GM18870 (cell line): ENCODE measurements at regions not wholly inside any gene's neighbourhood (a gene's known extent, or its start where the extent isn't known, plus 50 kb on each side); places are given as distances from the start of the nearest gene placed in this dataset.
"Not testable (repeated sequence)": the region's sequence is repeated elsewhere in the genome, so short reads cannot be mapped to it uniquely, and the experiment has no call there.

Source experiments
- ATAC-seq: cut with Tn5 transposase; IDR thresholded peaks from one replicate; pipeline ENCODE4 v1.9.1; 2021; ENCODE audit warnings: moderate library complexity; ENCODE audit not compliant: unreplicated experiment

DNA sequence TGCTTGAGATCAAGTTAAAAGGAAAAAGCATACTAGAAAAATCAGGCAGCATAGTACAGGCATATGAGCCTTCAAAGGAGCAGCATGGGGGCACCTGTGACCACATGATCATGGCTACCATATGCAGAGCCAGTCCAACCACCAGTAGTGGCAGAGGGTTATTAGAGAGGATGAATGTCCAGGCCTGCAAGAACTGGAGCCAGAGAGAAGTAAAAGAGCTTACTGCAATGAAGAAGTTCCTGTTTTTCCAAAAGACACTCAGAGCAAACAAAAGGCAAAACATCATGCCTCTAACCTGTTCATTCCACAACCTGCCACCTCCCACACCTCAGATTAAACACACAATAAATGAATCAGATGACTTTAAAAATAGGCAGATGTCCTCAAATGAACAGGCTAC, 99.6 kb upstream of the NAMPT start:
- ATAC-seq = no peak

DNA sequence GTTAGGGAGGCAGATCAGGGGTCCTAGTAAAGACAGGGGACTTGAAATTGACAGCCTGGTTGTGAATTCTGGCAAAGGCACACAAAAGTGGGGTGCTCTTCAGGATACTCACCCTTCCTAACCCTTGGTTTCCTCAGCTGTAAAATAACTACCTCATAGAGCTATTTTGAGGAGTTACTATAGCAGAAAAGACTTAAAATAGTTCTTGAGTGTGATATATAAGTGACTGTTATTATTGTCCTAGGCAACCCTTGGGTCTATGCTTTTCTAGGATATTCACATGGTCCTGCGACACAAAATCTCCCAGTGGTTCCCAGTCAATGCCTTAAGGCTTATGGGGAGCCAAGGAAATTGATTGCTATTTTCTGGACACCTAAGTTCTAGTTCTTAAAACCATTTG, 98.1 kb upstream of the NAMPT start:
- no peak for ATAC-seq

DNA sequence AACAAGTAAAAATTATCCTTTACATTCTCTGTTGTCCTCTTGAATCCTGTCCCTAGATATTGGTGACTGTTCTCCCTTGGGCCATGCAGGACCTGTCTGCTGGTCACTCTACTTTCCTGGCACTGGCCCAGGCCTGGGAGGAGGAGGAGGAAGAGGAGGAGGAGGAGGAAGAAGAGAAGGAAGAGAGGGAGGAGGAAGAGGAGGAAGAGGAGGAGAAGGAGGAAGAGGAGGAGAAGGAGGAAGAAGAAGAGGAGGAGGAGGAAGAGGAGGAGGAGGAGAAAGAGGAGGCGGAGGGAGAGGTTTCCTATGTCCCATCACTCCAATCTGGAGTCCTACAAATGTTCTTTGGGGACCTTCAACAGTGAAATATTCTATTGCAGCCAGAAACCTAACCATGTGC, 97.3 kb upstream of the NAMPT start:
- no peak for ATAC-seq

DNA sequence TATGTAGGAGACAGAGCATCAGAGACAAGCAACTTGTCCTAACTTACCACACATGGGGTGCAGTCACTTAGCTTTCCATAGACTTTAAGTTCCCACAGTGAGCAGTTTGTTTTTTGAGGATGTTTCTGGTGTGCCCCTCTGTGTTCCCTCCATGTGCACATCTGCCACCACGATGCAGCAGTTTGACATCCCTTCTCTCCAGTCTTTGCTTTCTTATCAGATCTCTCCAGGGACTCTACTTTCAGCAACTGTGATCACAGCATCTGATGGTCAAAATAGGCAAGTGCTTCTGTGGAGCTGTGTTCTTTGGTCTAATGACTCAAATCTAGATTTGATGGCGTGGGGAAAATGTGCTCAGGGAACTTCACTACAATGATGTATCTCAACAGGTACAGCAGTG, 96.5 kb upstream of the NAMPT start:
- no peak for ATAC-seq

DNA sequence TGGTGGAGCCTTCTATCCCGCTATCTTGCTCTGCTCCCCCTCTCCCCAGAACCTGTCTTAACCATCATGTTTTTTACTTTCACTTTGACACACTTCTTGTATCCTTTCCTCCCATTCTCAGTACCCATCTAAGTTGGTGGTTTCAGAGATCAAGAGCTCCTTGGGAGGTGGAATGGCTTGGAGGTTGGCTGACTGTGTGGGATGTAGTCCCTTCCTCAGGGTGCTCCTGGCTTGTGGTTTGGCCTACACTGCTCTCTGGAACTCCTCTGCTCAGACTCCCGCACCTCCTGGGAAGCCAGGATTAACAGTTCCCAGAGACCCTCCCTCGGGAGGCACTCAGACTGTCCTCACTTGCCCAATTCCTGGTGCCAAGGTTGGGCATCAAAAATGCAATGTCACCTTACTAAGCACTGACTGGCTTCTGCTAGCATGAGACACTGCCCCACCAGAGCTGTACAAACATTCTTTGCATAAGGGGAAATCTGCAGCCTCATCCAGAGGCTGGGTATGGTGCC, 93.1 kb upstream of the NAMPT start:
- no peak for ATAC-seq

DNA sequence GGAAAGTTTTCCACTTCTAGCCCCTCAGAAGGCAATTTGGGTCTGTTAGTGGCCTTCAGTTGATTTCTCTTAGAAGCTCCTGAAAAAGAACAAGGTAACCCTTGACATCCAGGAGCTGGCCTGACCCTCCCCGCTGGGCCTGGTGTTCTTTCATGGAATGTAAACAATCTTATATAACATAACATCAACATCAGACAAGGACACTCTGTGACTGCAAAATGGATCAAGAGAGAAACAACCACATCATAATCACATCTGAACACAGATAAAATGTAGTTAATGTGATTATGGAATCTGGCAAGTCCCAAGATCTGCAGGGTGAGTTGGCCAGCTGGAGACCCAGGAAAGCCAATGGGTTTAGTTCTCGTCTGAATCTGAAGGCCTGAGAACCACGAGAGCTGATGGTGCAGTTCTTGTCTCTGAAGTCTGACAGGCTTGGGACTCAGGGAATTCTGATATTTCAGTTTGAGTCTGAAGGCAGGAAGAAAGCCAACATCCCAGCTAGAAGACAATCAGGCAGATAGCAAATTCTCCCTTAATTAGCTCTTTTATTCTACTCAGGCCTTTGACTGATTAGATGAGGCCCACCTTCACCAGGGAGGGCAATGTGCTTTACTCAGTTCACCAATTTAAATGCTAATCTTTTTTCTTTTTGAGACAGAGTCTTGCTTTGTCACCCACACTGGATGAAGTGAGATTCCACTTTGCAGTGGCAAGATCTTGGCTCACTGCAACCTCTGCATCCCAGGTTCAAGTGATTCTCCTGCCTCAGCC, 91.4 kb upstream of the NAMPT start:
- no peak for ATAC-seq

DNA sequence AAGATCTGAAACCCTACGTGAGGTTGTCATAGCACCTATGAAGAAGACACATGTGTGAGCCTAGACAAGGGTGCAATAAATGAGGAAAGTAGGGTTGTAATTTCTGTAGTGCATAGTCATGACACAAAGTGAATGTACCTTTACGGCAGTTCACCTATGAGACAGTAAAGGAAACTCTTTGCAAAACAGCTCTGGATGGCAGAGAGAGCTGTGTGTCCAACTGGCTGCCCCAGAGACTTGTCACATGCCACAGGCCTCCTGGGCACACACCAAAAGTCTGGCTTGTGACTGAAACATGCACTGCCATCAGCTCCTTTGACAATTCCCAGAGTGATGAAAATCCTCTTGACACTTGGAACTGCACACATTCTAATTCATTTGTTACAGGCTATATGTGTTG, 90.7 kb upstream of the NAMPT start:
- no peak for ATAC-seq

DNA sequence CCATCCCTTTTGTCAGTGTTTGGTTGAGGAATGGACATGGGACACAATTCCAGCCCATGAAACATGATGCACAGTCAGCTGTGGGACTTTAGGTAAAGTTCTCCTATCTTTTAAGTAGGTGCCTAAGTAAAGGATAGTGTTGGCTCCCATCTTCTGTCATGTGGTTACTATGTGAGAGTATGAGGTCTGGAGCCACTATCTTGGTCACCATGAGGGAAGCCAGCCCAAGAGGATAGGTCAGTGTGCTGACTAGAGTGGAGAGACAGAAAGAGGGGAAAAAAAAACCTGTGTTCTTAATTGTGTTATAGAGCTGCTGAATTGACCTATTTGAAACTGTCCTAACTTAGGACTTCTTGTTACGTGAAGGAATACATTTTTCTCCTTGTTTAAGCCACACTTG, 89.7 kb upstream of the NAMPT start:
- no peak for ATAC-seq

DNA sequence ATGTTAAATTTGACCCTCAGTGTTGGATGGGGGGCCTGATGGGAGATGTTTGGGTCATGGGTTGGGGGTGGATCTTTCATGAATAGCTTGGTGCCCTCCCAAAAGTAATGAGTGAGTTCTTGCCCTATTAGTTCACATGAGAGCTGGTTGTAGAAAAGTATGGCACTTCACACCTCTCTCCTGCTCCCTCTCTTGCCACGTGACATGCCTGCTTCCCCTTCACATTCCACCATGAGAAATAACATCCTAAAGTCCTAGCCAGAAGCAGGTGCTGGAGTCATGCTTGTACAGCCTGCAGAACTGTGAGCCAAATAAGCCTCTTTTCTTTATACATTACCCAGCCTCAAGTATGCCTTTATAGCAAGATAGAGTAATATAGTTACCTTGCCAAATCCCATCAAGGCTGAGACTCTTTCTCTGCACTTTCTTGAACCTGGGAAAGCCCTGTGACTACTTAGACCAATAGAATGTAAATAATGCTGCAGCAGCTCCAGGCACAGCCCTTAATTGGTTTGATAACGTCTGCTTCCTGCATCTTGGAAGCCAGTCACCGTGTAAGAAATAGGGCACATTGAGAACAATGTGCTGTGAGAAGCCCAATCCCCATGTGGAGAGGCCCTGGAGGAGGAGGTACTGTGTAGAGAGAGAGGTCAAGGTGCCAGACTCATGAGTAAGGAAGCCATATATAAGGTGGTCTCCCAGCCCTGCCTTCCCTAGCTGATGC, 88.0 kb upstream of the NAMPT start:
- ATAC-seq = no peak

DNA sequence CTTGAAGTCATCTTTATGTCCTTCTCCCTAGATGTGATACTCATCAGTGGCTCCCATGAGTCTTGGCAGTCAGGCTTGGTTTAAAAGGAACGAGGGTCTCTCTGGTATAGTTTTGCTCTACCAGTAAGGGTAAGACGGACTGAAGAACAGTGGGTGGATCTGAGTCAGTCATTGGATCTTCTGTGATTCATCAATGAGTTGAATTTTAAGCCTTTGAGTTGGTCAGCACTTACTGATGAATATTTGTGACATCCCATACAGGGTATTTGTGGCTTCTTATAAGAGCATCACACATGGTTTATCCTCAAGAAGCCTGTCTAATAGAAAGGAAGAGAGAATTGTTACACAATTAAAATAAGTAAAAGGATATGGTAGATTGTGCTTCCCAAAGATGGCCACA, 87.3 kb upstream of the NAMPT start:
- no peak for ATAC-seq

DNA sequence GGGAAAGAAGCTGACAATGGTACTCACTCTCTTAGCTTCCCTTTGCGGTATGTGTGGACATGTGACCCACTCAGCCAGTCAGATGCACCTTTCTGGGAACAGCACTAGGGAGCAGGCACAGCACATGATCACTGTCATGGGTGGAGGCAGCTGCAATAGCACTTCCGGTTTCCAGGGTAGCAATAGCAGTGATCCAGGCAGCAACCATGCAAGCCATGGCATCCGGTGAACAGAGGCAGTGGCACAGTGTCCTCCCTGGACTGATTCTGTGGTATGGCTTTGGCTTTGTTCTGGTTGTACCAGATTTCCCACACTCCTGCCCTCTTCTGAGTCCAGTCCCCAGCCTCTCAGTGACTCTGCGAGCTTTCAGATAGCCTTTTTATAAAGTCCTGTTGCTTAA, 86.8 kb upstream of the NAMPT start:
- no peak for ATAC-seq

DNA sequence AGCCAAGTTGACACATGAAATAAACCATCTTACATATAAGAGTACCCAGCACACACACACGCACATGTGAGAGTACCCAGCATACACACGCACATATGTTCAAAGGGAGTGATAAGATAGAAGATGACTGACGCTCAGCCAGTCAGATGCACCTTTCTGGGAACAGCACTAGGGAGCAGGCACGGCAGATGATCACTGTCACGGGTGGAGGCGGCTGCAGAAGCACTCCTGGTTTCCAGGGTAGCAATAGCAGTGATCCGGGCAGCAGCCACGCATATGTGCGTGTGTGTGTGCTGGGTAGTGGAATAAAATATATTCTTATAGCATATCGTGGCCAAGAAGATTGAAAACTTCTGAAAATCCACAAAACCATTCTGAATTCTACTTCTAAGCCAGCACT, 85.8 kb upstream of the NAMPT start:
- ATAC-seq = no peak

DNA sequence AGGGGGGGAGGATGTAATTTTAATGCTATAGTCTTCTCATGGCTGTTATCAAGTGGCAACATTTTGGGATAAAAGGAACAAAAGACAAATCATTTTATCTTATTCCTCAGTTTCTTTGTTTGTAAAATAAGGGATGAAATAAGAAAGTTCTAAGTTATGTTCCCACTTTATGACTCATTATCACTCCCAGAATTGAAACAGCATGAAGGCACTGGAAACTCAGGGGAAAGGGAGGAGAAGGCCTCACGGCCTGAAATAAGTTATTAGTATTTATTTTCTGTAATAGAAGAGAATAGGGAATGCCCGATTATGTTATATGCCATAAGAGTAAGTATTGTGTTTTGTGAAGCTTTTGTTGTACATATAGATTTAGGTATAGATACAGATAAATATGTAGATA, 85.0 kb upstream of the NAMPT start:
- ATAC-seq = no peak

DNA sequence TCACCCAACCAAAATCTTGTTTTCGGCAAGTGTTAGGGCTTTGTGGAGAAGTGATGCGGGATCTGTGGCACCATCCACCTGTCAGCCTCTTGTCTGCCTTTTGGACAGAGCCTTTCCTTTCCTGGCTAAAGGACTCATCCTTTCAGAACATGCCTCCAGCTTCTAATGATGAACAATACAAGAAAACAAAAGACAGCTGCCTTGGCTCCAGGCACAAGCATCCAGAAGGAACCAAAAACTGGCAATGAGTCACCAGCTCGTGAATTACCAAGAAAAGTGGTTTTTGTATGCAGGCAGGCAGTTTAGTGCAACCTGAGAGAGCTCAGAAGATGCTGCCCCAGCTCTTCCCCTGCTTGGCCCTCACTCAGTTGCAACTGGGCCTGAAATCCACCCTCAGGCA, 84.6 kb upstream of the NAMPT start:
- no peak for ATAC-seq

DNA sequence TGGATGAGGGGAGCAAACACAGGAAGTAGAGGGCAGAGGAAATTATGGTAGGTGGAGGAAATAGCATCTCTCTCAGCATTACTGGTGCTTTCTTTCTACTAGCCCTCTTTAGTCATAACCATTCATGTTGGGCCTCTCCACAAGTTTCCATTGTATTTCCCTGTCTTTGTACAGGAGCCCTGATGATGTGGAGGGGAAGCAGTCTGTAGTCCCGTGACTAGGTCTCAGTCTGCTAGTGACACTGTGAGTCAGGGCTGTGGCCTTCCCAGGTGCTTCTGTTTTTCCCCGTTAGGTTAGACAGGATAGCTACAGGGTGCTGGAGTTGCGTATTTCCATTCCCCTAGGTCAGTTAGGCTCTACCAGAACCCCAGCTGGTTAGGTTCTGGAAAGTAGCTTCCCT, 82.9 kb upstream of the NAMPT start:
- ATAC-seq = no peak

DNA sequence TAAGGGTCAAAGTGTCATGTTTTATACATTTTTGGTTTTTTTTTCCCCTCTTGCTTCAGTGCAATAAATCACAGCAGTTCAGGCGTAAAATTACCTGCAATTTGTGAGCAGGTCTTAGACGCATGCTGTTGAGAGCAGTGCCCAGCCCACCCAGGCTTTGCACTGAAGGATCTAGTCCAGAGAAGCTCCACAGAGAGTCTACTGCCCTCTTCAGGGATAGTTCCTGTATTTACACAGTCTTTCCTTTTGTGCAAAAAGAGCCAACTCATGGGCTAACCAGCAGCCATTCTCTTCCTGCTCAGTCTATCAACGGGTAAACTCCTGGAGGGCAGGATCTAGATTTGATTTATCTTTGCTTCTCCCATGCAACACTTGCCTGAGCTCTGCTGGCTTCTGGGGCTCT, 82.2 kb upstream of the NAMPT start:
- no peak for ATAC-seq

DNA sequence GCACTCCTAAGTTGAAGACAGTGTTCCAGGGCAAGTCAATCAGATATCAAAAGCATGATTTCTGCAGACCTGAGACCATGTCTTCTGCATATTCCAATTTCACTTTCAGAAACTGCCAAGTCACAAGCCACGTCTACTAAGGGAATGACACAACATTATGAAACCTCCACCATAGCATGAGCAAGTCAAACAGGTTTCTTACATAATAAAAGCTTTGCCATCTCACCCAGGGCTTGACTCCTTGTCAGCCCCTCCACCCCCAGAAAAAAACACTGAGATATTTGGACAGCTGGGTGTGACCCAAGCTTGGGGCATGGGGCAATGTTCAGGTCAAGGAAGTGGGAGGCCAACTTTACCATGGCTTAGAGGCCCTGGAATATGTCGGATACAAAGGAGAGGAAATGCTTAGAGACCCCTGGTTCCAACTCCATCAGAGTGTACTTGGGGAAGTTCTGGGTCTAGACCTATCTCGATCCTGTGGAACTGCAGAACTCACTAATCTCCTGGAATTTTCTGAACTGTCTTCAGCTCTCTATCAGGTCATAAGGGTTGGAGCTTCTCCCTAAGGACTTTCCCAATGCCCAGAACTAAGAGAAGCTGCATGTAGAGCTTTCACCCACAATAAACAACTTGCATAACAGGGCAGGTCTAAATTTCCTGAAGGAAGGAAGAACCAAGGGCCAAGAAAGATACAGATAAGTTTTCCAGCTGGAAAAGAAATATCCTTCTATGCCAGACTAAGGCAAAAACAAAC, 80.6 kb upstream of the NAMPT start:
- ATAC-seq = peak; percentile 77

DNA sequence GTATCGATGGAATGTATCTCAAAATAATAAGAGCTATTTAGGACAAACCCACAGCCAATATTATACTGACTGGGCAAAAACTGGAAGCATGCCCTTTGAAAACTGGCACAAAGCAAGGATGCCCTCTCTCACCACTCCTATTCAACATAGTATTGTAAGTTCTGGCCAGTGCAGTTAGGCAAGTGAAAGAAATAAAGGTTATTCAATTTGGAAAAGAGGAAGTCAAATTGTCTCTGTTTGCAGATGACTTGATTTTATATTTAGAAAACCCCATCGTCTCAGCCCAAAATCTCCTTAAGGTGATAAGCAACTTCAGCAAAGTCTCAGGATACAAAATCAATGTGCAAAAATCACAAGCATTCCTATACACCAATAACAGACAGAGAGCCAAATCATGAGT, 77.7 kb upstream of the NAMPT start:
- ATAC-seq = not testable (repeated sequence)

DNA sequence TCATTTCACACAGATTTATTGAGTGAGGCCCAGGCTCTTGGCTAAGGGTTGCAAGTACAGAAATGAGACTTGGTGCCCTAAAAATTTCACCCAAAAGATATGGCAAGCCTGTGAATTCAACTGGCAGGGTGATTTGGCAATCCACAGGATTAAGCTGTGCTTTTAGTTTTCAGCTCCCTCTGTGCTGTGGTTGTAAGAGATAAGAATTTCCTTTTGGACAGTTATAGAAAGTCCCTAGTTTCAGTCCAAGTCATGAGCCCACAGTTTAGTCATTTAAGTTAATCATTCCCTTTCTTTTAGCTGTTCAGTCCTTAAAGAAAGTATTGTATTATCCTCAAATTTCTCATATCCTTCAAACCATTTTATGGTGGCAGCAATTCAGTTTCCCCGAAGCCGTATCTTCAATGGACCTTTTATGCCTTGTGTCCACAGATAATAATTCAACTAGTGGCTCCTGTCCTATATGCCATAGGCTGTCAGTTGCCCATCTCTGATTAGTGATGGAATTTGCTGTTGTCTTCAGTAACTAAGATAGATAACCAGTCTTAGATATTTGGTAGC, 73.4 kb upstream of the NAMPT start:
- ATAC-seq = peak; percentile 87

DNA sequence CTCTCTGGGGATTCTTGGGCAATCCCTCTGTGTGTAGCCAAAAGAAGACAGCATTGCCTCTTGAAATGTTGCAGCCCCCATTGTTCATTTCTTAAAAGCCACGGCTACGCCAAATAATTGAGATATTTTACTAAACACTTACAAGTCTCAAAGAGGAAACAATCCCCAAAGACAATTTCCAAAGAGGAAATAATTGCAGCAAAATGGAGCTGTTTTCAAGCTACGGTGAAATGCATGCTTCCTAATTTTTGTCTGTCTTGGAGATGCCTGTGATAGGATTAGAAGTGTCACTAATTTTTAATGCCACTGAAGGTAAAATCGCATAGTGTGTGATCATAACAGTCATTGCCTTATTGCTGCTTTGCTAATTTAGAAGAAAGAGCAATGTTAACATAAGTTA, 72.9 kb upstream of the NAMPT start:
- ATAC-seq = no peak

DNA sequence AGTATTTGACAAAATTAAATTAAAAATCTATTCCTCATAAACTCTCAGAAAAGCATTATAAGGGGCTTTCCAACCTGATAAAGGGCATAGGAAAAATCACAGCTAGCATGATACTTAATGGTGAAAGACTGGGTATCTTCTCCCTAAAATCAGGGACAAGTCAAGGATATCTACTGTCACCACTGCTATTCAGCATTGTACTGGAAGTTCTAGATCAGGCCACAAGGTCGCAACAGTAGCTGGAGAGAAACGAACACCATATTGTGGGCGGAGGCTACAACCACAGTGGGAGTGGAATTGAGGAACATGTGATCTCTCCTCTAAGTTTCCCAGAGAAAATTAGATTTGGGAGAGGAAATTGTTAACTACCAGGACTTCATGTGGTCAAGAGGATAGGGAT, 70.0 kb upstream of the NAMPT start:
- no peak for ATAC-seq
